ENCODE measurements at regions not wholly inside any gene's neighbourhood (a gene's known extent, or its start where the extent isn't known, plus 50 kb on each side); places are given as distances from the start of the nearest gene placed in this dataset.

DNA sequence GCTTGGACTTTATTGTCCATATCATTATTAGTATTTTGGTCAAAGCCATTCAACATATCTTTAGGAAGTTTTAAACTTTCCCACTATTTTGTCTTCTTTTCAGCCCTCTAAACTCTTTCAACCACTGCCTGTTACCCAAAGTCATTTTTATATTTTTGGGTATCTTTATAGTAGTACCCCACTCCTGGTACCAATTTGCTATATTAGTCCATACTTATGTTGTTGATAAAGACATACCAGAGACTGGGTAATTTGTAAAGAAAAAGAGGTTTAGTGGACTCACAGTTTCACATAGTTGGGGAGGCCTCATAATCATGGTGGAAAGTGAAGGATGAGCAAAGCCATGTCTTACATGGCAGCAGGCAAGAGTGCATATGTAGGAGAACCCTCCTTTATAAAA lies 271.4 kb downstream of the KLHL4 start:
- TF ChIP-seq, protein P1, sequence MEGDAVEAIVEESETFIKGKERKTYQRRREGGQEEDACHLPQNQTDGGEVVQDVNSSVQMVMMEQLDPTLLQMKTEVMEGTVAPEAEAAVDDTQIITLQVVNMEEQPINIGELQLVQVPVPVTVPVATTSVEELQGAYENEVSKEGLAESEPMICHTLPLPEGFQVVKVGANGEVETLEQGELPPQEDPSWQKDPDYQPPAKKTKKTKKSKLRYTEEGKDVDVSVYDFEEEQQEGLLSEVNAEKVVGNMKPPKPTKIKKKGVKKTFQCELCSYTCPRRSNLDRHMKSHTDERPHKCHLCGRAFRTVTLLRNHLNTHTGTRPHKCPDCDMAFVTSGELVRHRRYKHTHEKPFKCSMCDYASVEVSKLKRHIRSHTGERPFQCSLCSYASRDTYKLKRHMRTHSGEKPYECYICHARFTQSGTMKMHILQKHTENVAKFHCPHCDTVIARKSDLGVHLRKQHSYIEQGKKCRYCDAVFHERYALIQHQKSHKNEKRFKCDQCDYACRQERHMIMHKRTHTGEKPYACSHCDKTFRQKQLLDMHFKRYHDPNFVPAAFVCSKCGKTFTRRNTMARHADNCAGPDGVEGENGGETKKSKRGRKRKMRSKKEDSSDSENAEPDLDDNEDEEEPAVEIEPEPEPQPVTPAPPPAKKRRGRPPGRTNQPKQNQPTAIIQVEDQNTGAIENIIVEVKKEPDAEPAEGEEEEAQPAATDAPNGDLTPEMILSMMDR (conservative IDR thresholded peaks at IDR 0.05 in 1 of 2, IDR thresholded peaks at IDR 0.05 in 1 of 2; ENCODE audit: extremely low read depth in 1 of 2, insufficient read depth in 1 of 2, low read depth in 1 of 2, low read length in 2 of 2) = no peak
- TF ChIP-seq EZH2 (IDR thresholded peaks at IDR 0.05; ENCODE audit: borderline replicate concordance, low read length) = no peak
